Gastroesophageal sphincter (tissue), 3 donors: ENCODE measurements at regions not wholly inside any gene's neighbourhood (a gene's known extent, or its start where the extent isn't known, plus 50 kb on each side); places are given as distances from the start of the nearest gene placed in this dataset.

ENCODE experiments used
- POLR2A ChIP-seq, 2 donors: fragments of 450-650 bp; IDR thresholded peaks; one replicate each; pipeline ENCODE4 v1.6.1; 2017; ENCODE audit warnings: antibody characterized with exemption in 2 of 2, mild to moderate bottlenecking in 2 of 2, moderate library complexity in 1 of 2
- TF ChIP-seq, protein P1 (sequence below), 4 experiments: fragments of 200-600 bp in 2 of 4; fragments of 450-650 bp in 2 of 4; sonication (generic) in 1 of 4; IDR thresholded peaks; one replicate each; pipeline ENCODE4 v1.5.1; 2017 to 2019; ENCODE audit warnings: antibody characterized with exemption in 4 of 4, mild to moderate bottlenecking in 2 of 4, moderate library complexity in 2 of 4

GRCh38 chr16:73887911-73888310 lies 408.7 kb upstream of the PSMD7 start:
- TF ChIP-seq, protein P1, sequence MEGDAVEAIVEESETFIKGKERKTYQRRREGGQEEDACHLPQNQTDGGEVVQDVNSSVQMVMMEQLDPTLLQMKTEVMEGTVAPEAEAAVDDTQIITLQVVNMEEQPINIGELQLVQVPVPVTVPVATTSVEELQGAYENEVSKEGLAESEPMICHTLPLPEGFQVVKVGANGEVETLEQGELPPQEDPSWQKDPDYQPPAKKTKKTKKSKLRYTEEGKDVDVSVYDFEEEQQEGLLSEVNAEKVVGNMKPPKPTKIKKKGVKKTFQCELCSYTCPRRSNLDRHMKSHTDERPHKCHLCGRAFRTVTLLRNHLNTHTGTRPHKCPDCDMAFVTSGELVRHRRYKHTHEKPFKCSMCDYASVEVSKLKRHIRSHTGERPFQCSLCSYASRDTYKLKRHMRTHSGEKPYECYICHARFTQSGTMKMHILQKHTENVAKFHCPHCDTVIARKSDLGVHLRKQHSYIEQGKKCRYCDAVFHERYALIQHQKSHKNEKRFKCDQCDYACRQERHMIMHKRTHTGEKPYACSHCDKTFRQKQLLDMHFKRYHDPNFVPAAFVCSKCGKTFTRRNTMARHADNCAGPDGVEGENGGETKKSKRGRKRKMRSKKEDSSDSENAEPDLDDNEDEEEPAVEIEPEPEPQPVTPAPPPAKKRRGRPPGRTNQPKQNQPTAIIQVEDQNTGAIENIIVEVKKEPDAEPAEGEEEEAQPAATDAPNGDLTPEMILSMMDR (IDR thresholded peaks at IDR 0.05), result no peak
- TF ChIP-seq POLR2A (IDR thresholded peaks at IDR 0.05), result no peak
